Mesenchymal stem cell (in vitro differentiated cells and primary cell): ENCODE measurements at regions not wholly inside any gene's neighbourhood (a gene's known extent, or its start where the extent isn't known, plus 50 kb on each side); places are given as distances from the start of the nearest gene placed in this dataset.

Experiments used
- DNase-seq: peaks from one replicate; pipeline ENCODE4 v3.0.0-alpha.2; 2013
- H2AFZ ChIP-seq: one replicate; pipeline ENCODE4 v1.6.1; 2013; ENCODE audit warnings: low read depth, mild to moderate bottlenecking, control low read depth, inconsistent platforms, low read length, moderate library complexity
- H2AK5ac ChIP-seq: 2 replicates; pipeline ENCODE4 v1.6.1; 2013; ENCODE audit warnings: low read length, moderate library complexity, mild to moderate bottlenecking, inconsistent platforms; ENCODE audit not compliant: severe bottlenecking
- H2BK120ac ChIP-seq: one replicate; pipeline ENCODE4 v1.6.1; 2013; ENCODE audit warnings: low read depth, mild to moderate bottlenecking, inconsistent platforms, low read length, moderate library complexity
- H2BK12ac ChIP-seq, 2 experiments: one replicate each; pipeline ENCODE4 v1.6.1; 2013; ENCODE audit warnings: inconsistent platforms in 2 of 2, low read length in 2 of 2, mild to moderate bottlenecking in 2 of 2, moderate library complexity in 2 of 2, control low read depth in 1 of 2
- H2BK15ac ChIP-seq: one replicate; pipeline ENCODE4 v1.6.1; 2013; ENCODE audit warnings: mild to moderate bottlenecking, low read depth, inconsistent platforms; ENCODE audit not compliant: poor library complexity, severe bottlenecking
- H2BK5ac ChIP-seq: 2 replicates; pipeline ENCODE4 v1.6.1; 2013; ENCODE audit warnings: low read depth, mild to moderate bottlenecking, low read length, control low read depth, inconsistent platforms; ENCODE audit not compliant: poor library complexity, severe bottlenecking
- H3K14ac ChIP-seq, 2 experiments: one replicate each; pipeline ENCODE4 v1.6.1; 2013; ENCODE audit warnings: inconsistent platforms in 2 of 2, low read length in 2 of 2, control low read depth in 1 of 2, mild to moderate bottlenecking in 1 of 2, moderate library complexity in 1 of 2
- H3K18ac ChIP-seq, 2 experiments: one replicate each; pipeline ENCODE4 v1.6.1; 2013; ENCODE audit warnings: inconsistent platforms in 2 of 2, low read length in 2 of 2, control low read depth in 1 of 2, low read depth in 1 of 2, mild to moderate bottlenecking in 1 of 2
- H3K23ac ChIP-seq, 2 experiments: one replicate each; pipeline ENCODE4 v1.6.1; 2013; ENCODE audit warnings: inconsistent platforms in 2 of 2, low read length in 2 of 2, mild to moderate bottlenecking in 2 of 2, moderate library complexity in 2 of 2, control low read depth in 1 of 2
- H3K27ac ChIP-seq: 2 replicates; pipeline ENCODE4 v1.5.1; 2013; ENCODE audit warnings: mild to moderate bottlenecking, moderate library complexity, low read length, control low read depth, inconsistent platforms; ENCODE audit not compliant: poor library complexity, severe bottlenecking
- H3K27me3 ChIP-seq, 2 experiments: 2 replicates each; pipeline versions ENCODE4 v1.6.1 to v1.7.0; 2013; ENCODE audit warnings: low read length in 2 of 2, mild to moderate bottlenecking in 2 of 2, moderate library complexity in 2 of 2, control low read depth in 1 of 2, inconsistent platforms in 1 of 2; ENCODE audit not compliant: control insufficient read depth in 1 of 2, insufficient read depth in 1 of 2
- H3K36me3 ChIP-seq, 2 experiments: 2 replicates each; pipeline versions ENCODE4 v1.6.1 to v1.7.0; 2013; ENCODE audit warnings: low read length in 2 of 2, control low read depth in 1 of 2, inconsistent platforms in 1 of 2, low read depth in 1 of 2, mild to moderate bottlenecking in 1 of 2; ENCODE audit not compliant: insufficient read depth in 2 of 2, control insufficient read depth in 1 of 2
- H3K4ac ChIP-seq, 2 experiments: one replicate each; pipeline ENCODE4 v1.6.1; 2013; ENCODE audit warnings: inconsistent platforms in 2 of 2, low read length in 2 of 2, mild to moderate bottlenecking in 2 of 2, moderate library complexity in 2 of 2, control low read depth in 1 of 2, low read depth in 1 of 2
- H3K4me1 ChIP-seq: 2 replicates; pipeline ENCODE4 v1.6.1; 2013; ENCODE audit warnings: low read depth, low read length, control low read depth; ENCODE audit not compliant: control insufficient read depth, insufficient read depth
- H3K4me2 ChIP-seq: 2 replicates; pipeline ENCODE4 v1.6.1; 2013; ENCODE audit warnings: low read length, mild to moderate bottlenecking, inconsistent platforms; ENCODE audit not compliant: poor library complexity, severe bottlenecking
- H3K4me3 ChIP-seq, 2 experiments: 2 replicates each; pipeline versions ENCODE4 v1.5.1 to v1.7.0; 2013; ENCODE audit warnings: low read length in 2 of 2, mild to moderate bottlenecking in 2 of 2, control low read depth in 1 of 2, low read depth in 1 of 2; ENCODE audit not compliant: insufficient read depth in 1 of 2
- H3K79me1 ChIP-seq: replicated peaks from 2 replicates; pipeline ENCODE4 v1.6.1; 2013; ENCODE audit warnings: mild to moderate bottlenecking, control low read depth, low read length, inconsistent platforms; ENCODE audit not compliant: poor library complexity, severe bottlenecking
- H3K9ac ChIP-seq: 2 replicates; pipeline ENCODE4 v1.7.0; 2013; ENCODE audit warnings: mild to moderate bottlenecking, low read length, moderate library complexity
- H3K9me3 ChIP-seq: 2 replicates; pipeline ENCODE4 v1.7.0; 2013; ENCODE audit warnings: mild to moderate bottlenecking, low read length; ENCODE audit not compliant: control insufficient read depth
- H4K8ac ChIP-seq: one replicate; pipeline ENCODE4 v1.6.1; 2013; ENCODE audit warnings: inconsistent platforms, mild to moderate bottlenecking, low read length, moderate library complexity
- H4K91ac ChIP-seq: one replicate; pipeline ENCODE4 v1.6.1; 2013; ENCODE audit warnings: mild to moderate bottlenecking, low read length, inconsistent platforms
- WGBS: methylation state at CpG from one replicate; pipeline ENCODE4 v1.1.7; 2013; ENCODE audit warnings: mixed read lengths; 5-methylcytosine and 5-hydroxymethylcytosine counted together

DNA sequence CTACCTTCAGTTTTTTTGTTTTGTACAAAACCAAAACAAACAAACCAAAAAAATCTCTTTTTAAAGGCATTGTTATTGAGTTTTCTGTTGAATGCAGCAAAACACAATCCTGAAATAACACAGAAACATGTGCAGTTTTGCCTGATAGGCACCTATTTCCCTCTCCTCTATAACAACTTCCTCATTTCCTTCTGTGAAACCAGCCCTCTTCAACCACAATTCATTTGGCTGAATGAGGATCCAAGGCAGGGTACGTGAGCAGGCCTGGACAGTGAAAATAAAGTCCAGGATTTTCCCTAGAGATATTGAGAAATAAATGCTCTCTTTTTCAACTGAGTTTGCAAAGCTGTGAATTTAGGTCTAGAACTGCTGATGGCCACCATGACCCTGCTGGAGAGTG, 134.8 kb upstream of the LARP1 start:
- no peak overlapping the region for H3K4me2 ChIP-seq
- no peak overlapping the region for H2BK5ac ChIP-seq
- H3K4ac ChIP-seq = no peak overlapping the region
- no peak overlapping the region for H2AFZ ChIP-seq
- no peak overlapping the region for H3K23ac ChIP-seq
- H3K36me3 ChIP-seq = no peaks in the 10 kb centered on the region
- H3K14ac ChIP-seq = no peak overlapping the region
- no peak overlapping the region for H2BK12ac ChIP-seq
- H3K18ac ChIP-seq = no peak overlapping the region
- H3K4me1 ChIP-seq = no peaks in the 10 kb centered on the region
- no peak overlapping the region for H2BK15ac ChIP-seq
- no peaks in the 10 kb centered on the region for H3K9me3 ChIP-seq
- peaks cover 7 to 14% of the 10 kb centered on the region in 2 experiments for H3K27me3 ChIP-seq
- H4K91ac ChIP-seq = no peak overlapping the region
- no peaks in the 10 kb centered on the region for H3K79me1 ChIP-seq
- no peak overlapping the region for H4K8ac ChIP-seq
- no peak overlapping the region for H2AK5ac ChIP-seq
- WGBS = 94% methylated on average over 1 of the region's 1 CpG
- no peak overlapping the region for H3K27ac ChIP-seq
- no peak overlapping the region for H2BK120ac ChIP-seq
- no peak overlapping the region for H3K4me3 ChIP-seq
- no peak for DNase-seq
- no peak overlapping the region for H3K9ac ChIP-seq

DNA sequence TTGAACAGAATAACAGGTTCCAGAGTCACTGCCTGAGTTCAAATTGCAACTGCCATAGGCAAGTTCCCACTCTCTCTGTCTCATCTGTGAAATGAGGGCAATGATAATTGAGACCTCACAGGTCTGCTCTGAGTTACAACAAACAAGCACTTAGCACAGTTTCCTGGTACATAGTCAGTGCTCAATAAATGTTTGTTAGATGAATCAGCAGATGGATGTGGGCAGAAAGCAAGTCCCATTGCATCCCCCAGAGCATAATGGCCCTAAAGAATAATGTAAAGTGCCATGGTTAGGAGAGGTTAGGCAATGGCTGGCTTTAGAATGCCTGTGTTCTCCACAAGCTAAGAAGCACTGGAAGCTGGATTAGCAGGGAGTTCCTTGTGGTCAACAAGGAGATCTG, 136.5 kb upstream of the LARP1 start:
- Histone ChIP-seq H3K79me1 (no peaks in the 10 kb centered on the region), H2AK5ac (no peak overlapping the region), H3K23ac (no peak overlapping the region), H3K9me3 (no peaks in the 10 kb centered on the region), H3K4me1 (no peaks in the 10 kb centered on the region), H3K18ac (no peak overlapping the region), H2BK5ac (no peak overlapping the region), H3K9ac (no peak overlapping the region), H3K4me2 (no peak overlapping the region), H4K8ac (no peak overlapping the region), H3K27ac (no peak overlapping the region), H2BK120ac (no peak overlapping the region), H4K91ac (no peak overlapping the region), H2AFZ (no peak overlapping the region), H2BK15ac (no peak overlapping the region), H3K4ac (no peak overlapping the region), H3K36me3 (no peaks in the 10 kb centered on the region), H3K4me3 (no peak overlapping the region), H2BK12ac (no peak overlapping the region), H3K14ac (no peak overlapping the region), H3K27me3 (peaks cover 15 to 25% of the 10 kb centered on the region in 2 experiments)
- DNase-seq = peak; percentile 19

DNA sequence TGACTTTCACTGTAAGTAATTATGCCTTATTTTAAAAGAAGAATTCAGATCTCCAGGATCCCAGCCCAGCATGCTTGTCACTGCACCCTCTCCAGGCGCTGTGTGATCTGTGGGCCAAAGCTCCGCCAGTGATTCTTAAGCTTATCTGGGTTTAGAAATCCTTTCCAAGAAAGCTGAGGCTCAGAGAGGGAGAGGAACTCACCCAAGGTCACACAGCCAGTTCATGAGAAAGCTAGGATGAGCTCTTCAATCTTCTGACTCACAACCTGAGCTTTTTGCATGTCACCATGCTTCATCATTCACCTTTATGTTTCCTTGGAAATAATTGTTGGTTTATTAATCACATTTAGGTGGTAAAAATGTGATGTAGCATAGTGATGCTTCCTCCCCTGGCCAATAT, 136.6 kb upstream of the HAND1 start:
- Histone ChIP-seq H3K27me3 (peaks cover 46 to 49% of the 10 kb centered on the region in 2 experiments), H3K27ac (no peak overlapping the region), H2BK120ac (no peak overlapping the region), H2BK15ac (no peak overlapping the region), H3K4me3 (no peak overlapping the region), H3K4me2 (no peak overlapping the region), H3K9ac (no peak overlapping the region), H2BK5ac (no peak overlapping the region), H2AK5ac (no peak overlapping the region), H3K36me3 (no peaks in the 10 kb centered on the region), H4K91ac (no peak overlapping the region), H3K79me1 (no peaks in the 10 kb centered on the region), H2BK12ac (no peak overlapping the region), H3K4ac (no peak overlapping the region), H4K8ac (no peak overlapping the region), H3K18ac (no peak overlapping the region), H3K9me3 (no peaks in the 10 kb centered on the region), H2AFZ (no peak overlapping the region), H3K4me1 (peaks cover 13% of the 10 kb centered on the region), H3K23ac (no peak overlapping the region), H3K14ac (no peak overlapping the region)
- no peak for DNase-seq
- 96% methylated on average over 2 of the region's 2 CpGs for WGBS

DNA sequence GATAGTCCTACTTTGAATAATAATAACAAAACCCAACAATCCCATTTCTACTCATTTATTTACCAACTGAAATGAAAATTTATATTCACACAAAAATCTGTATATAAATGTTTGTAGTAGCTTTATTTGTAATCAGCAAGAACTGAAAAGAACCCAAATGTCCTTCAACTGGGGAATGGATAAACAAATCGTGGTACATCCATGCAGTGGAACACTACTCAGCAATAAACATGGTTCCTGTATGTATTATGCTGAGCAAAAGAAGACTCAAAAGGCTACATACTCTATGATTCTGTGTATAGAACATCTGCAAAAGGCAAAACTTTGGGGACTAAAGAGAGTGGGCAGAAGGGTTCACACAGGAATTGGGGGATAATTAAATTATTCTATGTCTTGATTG, 136.1 kb upstream of the HAND1 start:
- Histone ChIP-seq H3K14ac (no peak overlapping the region), H3K27me3 (peaks cover 51 to 52% of the 10 kb centered on the region in 2 experiments), H2BK5ac (no peak overlapping the region), H2BK12ac (no peak overlapping the region), H2BK120ac (no peak overlapping the region), H3K79me1 (no peaks in the 10 kb centered on the region), H2AK5ac (no peak overlapping the region), H4K91ac (no peak overlapping the region), H4K8ac (no peak overlapping the region), H3K9me3 (no peaks in the 10 kb centered on the region), H2AFZ (no peak overlapping the region), H3K4me3 (no peak overlapping the region), H2BK15ac (no peak overlapping the region), H3K27ac (no peak overlapping the region), H3K9ac (no peak overlapping the region), H3K4ac (no peak overlapping the region), H3K36me3 (no peaks in the 10 kb centered on the region), H3K4me1 (peaks cover 13% of the 10 kb centered on the region), H3K18ac (no peak overlapping the region), H3K4me2 (no peak overlapping the region), H3K23ac (no peak overlapping the region)
- WGBS = no CpG with 5 or more reads among the region's 1 CpG
- no peak for DNase-seq
